LNCAP (cell line): ENCODE measurements at regions not wholly inside any gene's neighbourhood (a gene's known extent, or its start where the extent isn't known, plus 50 kb on each side); places are given as distances from the start of the nearest gene placed in this dataset.
A peak's percentile ranks its signal among the peaks of the same experiment; 100 is the strongest.

Experiments
- TF ChIP-seq, protein P1 (sequence below): fragments of 450-650 bp; IDR thresholded peaks from 2 replicates; pipeline ENCODE4 v1.5.1; 2017; ENCODE audit warnings: mild to moderate bottlenecking

DNA sequence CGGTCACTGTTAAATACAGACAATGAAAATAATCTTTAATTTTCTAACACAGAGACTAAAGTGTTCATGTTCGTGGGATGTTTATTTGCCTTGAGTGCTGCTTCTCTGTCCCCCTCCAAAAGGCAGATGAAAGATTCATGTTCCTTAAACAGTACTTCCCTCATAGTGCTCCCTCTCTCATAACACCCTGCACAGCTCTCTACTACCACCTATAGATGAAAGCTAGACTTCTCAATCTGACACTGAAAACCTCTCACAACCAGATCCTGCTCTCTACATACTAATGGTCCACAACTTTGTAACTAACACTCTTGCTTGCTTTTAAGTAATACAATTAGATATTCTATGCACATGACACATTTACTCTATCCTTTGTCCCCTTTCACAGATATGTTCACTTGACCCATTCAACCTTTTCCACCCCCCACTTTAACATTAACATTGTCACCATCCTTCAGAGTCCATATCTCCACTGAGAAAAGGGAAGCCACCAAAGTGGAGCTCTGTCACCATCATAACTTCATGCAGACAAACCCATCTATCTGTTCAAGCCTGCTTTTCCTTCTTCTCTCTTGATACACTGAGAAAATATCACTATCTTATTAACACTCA is 266.4 kb upstream of the USP15 start:
- TF ChIP-seq, protein P1, sequence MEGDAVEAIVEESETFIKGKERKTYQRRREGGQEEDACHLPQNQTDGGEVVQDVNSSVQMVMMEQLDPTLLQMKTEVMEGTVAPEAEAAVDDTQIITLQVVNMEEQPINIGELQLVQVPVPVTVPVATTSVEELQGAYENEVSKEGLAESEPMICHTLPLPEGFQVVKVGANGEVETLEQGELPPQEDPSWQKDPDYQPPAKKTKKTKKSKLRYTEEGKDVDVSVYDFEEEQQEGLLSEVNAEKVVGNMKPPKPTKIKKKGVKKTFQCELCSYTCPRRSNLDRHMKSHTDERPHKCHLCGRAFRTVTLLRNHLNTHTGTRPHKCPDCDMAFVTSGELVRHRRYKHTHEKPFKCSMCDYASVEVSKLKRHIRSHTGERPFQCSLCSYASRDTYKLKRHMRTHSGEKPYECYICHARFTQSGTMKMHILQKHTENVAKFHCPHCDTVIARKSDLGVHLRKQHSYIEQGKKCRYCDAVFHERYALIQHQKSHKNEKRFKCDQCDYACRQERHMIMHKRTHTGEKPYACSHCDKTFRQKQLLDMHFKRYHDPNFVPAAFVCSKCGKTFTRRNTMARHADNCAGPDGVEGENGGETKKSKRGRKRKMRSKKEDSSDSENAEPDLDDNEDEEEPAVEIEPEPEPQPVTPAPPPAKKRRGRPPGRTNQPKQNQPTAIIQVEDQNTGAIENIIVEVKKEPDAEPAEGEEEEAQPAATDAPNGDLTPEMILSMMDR: peak; percentile 73

DNA sequence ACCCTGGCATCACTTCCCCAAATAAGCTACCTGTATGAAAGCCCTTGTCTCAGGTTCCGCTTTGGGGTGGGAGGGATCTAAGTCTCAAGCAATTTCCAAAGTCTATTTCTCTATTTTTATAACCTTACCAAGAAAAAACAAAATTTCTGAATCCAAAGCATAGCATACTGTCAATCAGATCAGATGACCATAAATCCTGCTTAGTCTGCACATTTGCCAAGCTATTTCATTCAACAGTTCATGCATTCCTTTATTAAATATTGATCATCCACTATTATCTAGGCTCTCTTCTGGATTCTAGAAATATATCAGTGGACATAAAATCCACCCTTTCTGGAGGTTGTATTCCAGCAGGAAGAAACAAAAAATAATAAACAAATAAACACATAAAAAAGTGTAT is 263.5 kb upstream of the USP15 start:
- TF ChIP-seq, protein P1: no peak

DNA sequence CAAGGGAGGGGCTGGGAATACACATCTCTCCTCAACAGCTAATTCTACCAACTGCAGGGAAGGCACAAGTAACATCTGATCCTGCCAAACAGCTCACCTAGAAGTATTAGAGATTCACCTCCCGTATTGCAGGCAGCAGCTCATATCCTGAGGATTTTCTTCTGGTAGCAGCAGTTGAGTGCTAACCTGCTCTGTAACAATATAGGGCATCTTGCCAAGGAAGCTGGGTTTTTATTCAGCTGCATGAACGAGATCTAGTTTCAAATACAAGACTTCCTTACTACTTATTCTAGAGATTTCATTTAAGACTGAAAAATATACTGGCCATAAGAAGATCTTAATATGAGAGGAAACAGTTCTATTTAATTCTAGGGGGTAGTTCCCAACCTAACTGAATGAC is 261.4 kb upstream of the USP15 start:
- TF ChIP-seq, protein P1: no peak

DNA sequence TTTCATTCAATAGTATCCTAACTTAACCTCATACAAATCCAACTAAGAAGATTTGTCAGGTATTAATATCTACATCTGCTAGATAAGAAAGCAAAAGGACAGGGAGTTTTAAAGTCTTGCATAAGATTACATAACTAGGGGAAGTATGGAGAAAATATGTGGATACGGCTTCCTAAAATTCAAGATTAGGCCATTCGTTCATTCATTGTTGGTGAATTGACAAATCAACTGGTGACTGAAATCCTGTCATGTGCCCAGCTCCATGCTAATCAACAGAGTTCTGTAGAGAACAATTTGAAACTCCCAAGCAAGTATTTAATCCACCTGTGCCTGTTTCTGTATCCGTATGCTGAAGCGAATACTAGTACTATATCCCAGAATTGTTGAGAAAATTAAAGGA is 260.9 kb upstream of the USP15 start:
- TF ChIP-seq, protein P1: no peak

DNA sequence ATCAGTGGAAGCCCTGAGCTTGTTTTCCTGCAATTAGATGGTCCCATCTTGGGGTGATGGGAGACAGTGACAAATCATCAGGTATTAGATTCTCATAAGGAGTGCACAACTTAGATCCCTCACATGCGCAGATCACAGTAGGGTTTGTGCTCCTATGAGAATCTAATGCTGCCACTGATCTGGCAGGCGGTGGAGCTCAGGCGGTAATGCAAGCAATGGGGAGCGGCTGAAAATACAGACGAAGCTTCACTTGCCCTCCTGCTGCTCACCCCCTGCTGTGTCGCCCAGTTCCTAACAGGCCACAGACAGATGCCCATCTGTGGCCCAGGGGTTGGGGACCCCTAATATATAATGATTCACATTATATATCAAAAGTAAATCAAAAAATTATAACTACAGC is 258.8 kb upstream of the USP15 start:
- TF ChIP-seq, protein P1: no peak

DNA sequence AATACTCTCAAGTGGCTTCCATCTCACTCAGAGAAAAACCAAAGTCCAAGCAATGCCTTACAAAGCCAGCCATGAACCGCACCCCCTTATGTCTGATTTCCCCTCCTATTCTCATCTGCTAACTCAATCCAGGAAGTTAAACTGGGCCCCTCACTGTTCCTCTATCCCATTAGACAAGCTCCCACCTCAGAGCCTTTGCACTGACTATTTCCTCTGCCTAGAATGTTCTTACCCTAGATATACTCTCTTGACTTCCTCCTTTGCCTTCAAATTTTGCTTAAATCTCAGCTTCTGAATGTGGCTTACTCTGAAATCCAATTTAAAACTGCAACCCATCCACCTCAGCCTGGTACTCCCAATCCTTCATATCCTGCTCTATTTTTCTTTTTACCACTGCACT is 257.0 kb upstream of the USP15 start:
- TF ChIP-seq, protein P1: no peak

DNA sequence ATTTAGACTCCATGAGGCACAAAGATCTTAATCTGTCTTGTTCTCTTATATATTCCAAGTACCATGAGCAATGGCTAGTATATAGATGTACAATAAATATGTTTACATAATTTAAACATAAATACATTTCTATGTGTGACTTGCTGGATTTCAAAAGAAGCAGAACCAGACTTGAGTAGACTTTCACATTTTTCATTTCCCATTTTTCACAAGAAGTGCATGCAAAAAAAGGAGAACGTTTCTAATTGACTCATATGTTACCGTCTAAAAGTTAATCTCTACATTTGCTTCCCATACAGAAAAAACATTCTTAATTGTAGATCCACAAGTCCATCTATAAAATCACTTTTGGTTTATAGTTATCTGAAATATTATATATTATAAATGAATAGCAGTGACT is 256.5 kb upstream of the USP15 start:
- TF ChIP-seq, protein P1: no peak

DNA sequence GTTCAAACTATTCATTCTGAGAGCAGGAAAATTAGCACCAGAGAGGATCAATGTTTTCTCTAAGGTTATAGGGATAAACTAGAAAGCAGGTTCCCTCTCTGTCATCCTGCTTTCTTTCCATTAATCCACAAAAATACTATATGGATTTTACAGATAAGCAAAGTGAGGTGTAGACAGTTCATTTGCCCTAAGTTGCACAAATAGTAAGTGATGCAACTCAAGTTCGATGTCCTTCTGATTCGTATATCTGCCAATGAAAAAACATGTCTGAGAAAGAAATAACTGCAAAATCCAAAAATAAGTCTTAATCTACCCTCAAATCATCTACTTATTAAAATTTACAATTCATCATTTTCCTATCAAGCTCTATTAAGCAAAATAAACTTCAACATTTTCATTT is 254.6 kb upstream of the USP15 start:
- TF ChIP-seq, protein P1: no peak
